ENCODE measurements at regions not wholly inside any gene's neighbourhood (a gene's known extent, or its start where the extent isn't known, plus 50 kb on each side); places are given as distances from the start of the nearest gene placed in this dataset.

DNA sequence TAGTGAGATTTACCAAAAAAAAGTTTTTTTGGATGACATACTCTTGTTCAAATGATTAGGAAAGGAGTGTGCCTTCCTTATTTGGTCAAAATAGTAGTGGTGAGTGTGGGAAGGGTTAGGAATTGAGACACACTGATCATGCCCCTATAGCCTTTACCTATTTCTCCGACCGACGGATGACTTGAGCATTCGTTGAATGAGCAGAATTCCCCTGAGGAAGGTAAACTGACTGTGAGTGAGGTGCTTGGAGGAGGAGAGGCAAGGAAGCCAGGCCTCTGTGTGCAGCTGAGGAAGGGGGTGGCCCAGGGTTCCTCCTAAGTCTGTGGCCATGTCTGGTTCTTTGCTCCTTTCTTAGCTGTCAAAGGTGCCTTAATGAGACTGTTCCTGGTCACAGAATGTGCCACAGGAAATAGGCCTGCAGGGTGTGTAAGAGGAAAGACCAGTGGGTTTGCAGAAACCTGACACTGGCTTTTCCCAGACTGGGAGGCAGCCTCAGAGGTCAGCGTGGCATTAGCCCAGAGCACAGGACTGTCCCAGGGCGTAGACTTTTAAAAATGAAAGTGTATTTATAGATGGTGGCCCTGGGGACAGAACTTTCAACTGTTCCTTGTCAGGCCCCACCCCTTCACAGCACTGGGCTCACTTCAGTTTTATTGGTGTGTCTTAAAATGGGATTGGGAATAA is 307.7 kb upstream of the C2CD4B start:
- H3K4me3 ChIP-seq (ENCODE audit: low read length) = no peak overlapping the region

GRCh38 chr15:62474021-62474770 is 309.1 kb upstream of the C2CD4B start:
- no peak for TF ChIP-seq CTCF (conservative IDR thresholded peaks at IDR 0.05; ENCODE audit: low read length)
- no peak for DNase-seq (ENCODE audit: low read depth)
- H3K4me3 ChIP-seq (ENCODE audit: low read length) = no peak overlapping the region

More for the DNA sequence above, 307.7 kb upstream of the C2CD4B start:
- DNase-seq (ENCODE audit: low read depth) = no peak
- 0 out of 2 replicates have a peak, but pooled peaks have one; percentile 9 for TF ChIP-seq CTCF (conservative IDR thresholded peaks at IDR 0.05; ENCODE audit: low read length)

DNA sequence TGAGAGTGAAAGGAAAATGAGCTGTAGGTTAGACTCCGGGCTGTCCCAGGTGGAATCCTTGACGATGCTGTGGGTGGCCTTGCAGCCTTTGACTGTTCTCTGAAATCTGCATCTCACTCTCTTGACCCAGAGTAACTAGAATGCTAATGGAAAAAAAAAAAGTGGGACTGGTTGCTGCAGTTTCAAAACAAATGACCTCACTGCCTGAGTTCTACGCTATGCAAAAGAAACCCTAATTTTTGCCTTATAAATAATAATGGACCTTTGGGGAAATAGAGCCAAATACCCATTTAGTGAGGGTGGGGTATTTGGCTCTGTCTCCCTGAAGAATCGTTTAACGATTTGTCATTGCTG is 309.7 kb upstream of the C2CD4B start:
- TF ChIP-seq CTCF (conservative IDR thresholded peaks at IDR 0.05; ENCODE audit: low read length) = no peak
- no peak overlapping the region for H3K4me3 ChIP-seq (ENCODE audit: low read length)
- peak; percentile 62 for DNase-seq (ENCODE audit: low read depth)

- DNase-seq (ENCODE audit: low read depth) = no peak
- H3K4me3 ChIP-seq (ENCODE audit: low read length) = no peak overlapping the region
- no peak for TF ChIP-seq CTCF (conservative IDR thresholded peaks at IDR 0.05; ENCODE audit: low read length)
Measured at GRCh38 chr15:62475591-62475990, 310.5 kb upstream of the C2CD4B start.

- DNase-seq (ENCODE audit: low read depth) = no peak
- no peak overlapping the region for H3K4me3 ChIP-seq (ENCODE audit: low read length)
- no peak for TF ChIP-seq CTCF (conservative IDR thresholded peaks at IDR 0.05; ENCODE audit: low read length)
Measured at GRCh38 chr15:62476163-62476562, 311.1 kb upstream of the C2CD4B start.

DNA sequence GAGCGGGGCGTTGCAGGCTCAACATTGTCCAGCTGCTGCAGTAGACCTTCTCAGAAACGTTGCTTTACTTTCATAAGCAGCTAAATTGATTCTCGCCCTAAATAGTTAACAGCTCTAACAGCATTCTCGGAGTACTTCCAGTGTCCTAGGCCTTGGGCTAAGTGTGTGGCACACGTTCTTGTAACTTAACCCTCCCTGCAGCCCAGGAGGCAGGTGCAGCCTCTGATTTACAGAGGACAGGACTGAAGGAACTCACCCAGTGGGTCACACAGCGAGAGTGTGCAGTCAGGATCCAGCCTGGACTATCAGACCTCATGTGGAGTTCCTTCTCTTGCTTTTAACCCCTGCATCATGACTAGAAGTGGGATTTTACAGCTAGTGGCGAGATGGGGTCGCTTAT is 312.8 kb upstream of the C2CD4B start:
- H3K4me3 ChIP-seq (ENCODE audit: low read length) = no peak overlapping the region
- no peak for DNase-seq (ENCODE audit: low read depth)
- TF ChIP-seq CTCF (conservative IDR thresholded peaks at IDR 0.05; ENCODE audit: low read length) = no peak
